A673 (cell line): ENCODE measurements at regions not wholly inside any gene's neighbourhood (a gene's known extent, or its start where the extent isn't known, plus 50 kb on each side); places are given as distances from the start of the nearest gene placed in this dataset.

ENCODE experiments used
- CTCF ChIP-seq: fragments of 300-800, 200-600 bp; sonication (generic); conservative IDR thresholded peaks from 2 replicates; pipeline ENCODE4 v1.5.1; 2017; ENCODE audit warnings: low read depth, mild to moderate bottlenecking, antibody characterized with exemption, low read length, moderate library complexity, mixed read lengths
- EZH2 ChIP-seq: fragments of 200-600 bp; sonication (generic); IDR thresholded peaks from 2 replicates; pipeline ENCODE4 v1.6.1; 2017; ENCODE audit warnings: borderline replicate concordance, low read depth, mild to moderate bottlenecking, mixed read lengths, antibody characterized with exemption, low read length; ENCODE audit not compliant: poor library complexity, severe bottlenecking

- TF ChIP-seq EZH2 (no peak), CTCF (no peak)
Measured at GRCh38 chr22:49081926-49082325, 745.7 kb downstream of the BRD1 start.
